NCI-H2081 treated with DMSO at 0.1 percent for 48 hours (cell line): ENCODE measurements at regions not wholly inside any gene's neighbourhood (a gene's known extent, or its start where the extent isn't known, plus 50 kb on each side); places are given as distances from the start of the nearest gene placed in this dataset.

Experiments used
- DNase-seq: peaks from one replicate; lab custom pipeline; 2025; lab: John Stamatoyannopoulos, UW

DNA sequence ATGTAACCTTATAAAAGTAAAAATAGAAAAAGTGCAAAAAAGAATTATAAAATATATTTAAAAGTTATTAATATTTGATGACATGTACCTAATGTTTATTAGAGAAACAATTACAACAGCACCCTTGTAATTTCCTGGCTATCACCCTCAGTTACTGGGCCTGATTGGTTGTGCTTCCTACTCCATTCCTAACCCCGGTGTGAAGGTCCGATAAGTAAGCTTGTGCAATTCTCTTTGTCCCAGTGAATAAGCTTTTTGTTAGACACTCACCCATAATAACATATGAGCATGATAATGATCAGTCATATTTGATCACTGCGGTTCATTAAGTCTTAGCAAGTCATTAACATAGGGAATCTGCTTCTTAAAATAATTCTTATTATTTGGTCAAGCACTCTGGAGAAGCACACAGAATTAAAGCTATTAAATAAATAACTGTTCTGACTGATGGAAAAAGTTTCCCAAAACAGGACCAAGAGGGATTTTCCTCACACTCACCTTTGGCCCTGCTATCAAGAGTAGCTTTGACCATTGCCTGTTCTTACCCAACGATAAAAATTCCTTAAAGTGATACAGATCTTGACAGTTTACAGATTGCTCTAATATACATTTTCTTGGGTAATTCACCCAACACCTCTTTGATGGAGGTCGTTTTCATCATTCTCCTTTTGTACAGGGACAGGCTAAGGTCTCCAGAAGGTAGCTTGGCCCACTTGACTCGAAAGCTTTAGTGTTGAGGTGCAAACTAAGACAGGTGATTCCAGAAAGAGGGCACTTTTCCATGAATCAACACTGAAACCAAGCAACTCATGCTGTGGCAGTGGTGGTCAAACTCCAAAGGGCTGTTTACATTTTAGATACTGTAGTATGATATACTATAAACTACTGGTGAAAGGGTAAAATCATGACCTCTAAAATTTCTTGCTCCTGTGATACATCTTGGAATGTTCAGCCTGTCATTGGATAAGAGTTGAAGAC, 543.0 kb upstream of the KCNMB2 start:
- DNase-seq: no peak

DNA sequence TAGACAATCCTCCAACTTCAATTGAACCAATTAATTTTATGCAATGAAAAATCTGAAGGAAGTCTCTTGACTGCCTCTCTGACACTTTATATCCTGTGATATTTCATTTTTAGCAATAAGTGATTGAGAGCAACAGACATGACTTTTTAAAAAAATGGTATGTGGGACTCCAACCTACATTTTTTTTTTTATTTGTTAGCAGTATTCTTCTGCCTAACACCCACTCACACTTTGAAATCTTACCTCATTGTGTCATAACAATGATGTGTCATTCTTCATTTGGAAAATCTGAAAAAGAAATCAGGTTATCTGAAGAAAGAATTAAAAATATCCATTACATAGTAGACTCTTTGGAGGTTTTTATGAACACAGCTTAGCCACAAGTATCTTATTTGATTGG, 541.3 kb upstream of the KCNMB2 start:
- DNase-seq: no peak

DNA sequence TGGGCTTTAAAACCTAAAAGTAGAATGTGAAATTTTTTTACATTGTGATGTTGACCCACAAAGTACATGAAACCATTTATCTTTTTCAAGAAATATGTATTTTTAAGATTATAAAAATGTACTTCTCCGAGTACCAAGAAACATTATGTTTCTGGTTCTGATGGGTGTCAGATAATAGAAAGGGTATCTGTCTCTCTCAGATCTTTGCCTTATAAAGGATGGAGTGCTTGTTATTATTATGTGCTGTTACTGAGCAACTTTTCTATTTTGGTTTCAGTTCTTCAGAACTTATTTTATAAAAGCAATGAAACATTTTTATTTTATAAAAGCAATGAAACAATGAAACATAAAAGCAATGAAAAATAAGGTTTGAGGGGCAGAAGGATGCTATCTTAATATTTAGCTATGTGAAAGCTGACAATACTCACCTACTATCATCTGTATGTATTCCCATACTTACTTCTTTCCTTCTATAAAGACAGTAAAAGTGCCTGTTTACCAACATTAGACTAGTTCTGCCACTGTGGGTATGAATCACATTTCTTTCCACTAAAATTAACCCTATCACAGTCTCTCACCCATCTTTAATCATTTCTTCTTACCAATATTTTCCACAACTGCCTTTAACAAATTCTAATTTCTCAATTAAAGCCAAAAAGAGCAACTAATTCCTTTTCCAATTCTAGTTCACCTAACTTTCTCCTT, 540.7 kb upstream of the KCNMB2 start:
- DNase-seq: no peak

DNA sequence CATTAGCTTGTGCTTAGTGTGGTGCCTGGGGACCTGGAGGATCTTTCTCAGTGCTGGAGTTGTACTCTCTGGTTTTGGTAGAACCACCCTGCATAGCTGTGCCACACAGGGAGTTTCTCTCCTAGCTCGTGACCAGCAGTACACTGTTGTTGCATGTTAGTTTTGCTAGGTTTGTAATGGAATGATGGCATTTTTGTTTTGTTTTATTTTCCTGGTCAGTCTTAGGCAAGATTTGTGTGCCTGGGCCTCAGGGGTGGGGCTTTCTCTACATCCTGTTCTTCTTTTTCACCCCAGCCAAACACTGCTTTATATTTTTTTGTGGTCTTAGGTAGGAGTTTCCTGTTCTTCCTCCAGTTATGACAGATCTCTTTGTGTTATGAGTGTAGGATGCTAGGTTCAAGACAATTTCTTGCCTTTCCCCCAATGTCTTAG, 534.5 kb upstream of the KCNMB2 start:
- DNase-seq: no peak

DNA sequence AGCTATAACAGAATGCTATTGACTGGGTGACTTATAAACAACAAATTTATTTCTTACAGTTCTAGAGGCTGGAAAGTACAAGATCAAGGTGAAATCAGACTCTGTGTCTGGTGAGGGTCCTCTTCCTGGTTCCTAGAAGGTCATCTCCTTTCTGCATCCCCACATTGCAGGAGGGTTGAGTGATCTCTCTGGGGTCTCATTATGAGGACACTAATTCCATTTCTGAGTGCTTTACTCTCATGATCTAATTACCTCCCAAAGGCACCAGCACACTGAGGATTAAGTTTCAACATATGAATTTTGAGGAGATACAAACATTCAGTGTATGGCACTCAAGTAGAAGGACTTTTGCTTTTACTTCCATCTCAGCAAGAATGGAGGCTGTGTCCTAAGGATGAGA, 534.1 kb upstream of the KCNMB2 start:
- no peak for DNase-seq

DNA sequence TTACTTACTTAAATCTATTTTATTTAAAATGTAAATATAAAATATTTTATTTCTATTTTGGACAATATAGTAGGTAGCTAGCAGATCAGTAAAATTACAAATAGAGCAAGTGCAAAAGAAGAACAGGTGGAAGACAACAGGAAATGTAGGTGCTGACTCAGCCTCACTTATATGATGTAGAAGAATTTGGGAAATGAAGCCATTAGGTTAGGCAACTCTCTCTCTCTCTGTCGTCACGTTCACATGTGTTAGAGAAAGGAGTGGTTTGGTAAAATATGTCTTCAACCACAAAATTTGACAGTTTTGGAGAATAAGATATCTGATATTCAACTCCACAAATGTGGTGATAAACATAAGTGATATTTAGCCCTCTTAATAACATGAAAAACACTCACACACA, 532.5 kb upstream of the KCNMB2 start:
- DNase-seq: no peak

DNA sequence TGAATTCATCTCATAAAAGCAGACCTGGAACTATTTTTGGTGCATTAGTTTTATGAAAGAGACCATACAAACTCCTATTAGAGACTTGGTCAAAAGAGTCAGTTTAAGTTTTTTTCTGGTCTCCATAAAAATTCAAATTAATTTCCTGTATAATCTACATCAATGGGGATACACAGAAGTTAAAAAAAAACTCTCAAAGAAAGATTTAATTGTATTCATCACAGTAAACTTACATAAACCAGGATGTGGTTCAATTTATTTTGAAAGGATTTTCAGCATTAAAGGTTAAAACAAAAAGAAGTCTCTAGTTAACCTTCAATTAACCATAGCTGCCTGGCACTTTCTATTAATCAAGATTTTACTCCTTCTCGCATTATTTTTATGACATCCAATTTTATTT, 530.3 kb upstream of the KCNMB2 start:
- no peak for DNase-seq

DNA sequence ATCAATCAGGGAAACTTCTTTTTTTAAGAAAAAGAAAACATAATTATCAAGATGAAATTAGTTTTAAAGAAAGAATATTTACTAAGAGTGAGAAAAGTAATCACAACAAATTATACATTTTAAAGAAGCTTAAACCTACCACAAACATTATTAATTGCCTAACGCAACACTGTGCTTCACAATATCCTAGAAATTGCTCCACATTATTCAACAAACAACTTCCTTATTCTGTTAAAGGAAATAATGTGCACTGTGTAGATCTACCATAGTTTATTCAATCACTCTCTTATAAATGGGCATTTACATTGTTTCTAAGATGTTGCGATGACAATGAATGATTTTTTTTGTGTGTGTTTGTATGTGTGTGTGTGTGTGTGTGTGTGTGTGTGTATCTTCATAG, 525.9 kb upstream of the KCNMB2 start:
- no peak for DNase-seq

DNA sequence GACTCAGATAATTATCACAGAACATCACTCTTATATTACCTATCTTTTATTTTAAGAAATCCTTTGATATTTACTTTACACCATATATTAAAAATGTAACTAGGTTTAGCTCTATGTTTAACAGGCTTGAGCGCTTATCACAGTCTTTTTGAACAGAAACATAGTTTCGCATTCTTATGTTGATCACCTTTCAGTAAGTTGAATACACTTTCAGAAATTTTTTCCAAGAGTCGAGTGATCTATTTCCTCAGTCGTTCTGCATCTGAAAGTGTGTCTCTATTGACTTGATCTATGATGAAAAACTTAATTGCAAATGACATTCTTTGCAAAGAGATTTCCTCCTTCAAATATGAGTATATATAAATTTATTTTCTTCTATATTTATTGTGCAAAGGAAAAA, 516.6 kb upstream of the KCNMB2 start:
- no peak for DNase-seq

DNA sequence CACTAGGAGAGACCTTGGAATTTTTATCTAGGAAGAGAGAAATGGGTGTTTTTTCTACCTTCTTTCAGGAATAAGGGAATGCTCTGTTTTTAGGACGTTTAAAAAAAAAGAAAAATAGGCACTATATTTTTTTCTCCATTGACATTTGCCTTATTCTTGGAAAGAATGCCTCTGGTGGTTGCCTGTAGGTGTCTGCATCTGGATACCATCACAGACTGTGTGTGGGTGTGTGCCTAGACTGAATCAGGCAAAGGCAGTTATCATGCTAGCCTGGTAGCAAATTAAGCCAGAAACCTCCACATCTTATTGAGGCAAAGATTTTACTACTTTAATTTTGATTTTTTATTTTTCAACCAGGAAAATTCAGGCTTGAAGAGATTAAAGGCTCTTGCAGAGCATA, 513.6 kb upstream of the KCNMB2 start:
- DNase-seq: no peak

DNA sequence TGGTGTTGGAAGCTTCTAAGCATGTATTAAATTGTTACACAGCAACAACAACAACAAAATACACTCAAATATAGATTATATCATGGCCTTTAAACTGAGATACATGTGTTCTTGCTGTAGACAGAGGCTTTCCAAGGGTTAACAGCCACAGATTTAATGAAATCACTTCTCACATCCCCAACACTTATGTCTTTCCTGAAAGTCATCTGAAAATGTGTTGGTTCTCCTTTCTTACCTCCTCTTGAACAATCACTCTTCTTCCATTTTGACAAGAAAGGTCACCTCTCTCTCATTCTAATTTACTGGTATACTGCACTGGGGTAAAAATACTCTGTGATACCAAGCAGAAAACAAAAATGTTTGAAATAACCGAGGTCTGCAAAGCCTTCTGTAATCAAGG, 507.3 kb upstream of the KCNMB2 start:
- no peak for DNase-seq

DNA sequence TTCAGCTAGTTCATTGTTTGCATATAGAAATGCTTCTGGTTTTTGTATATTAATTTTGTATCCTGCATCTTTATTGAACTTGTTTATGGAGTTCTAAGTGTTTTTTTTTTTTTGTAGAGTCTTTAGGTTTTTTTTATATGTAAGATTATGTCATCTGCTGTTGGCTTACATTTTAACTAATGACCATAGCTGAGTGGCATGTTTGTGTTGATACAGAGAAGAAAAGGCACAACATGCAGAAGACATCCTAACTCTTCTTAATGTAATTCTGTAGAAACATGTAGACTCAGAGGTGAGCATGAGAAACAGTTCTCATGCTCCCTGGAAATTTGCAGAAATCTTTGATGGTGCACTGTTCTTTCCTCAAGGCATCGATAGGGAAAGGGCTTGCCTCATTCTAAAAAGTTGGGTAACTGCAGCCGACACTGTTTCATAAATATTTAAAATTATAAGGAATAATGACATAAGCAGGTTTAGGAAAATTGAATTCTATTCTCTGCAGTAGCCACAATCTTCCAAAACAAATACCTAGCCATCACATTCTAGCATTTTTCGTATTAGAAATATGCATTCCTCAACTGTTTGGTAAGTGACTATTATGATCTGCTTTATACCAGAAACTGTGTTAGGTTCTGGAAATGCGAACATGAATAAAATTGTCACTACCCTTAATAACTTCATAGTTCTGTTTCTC, 499.6 kb upstream of the KCNMB2 start:
- DNase-seq: no peak

DNA sequence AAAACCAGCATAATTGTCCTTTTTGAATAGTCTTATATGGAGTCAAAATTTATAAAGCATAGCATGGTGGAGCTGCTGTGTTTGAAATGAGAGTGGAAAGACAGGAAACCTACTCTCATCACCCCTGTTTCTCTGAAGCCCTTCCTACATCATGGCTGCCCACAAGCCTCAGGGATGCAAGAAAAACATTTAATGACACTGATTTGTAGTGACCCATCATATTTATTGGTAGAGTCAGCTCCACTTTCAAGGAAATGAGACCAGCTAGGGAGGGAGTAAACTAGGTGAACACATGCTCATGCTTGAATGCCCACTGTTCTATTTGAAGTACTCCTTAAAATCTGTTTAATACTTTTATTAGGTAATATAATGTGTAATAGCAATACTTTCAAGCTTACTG, 494.3 kb upstream of the KCNMB2 start:
- no peak for DNase-seq

DNA sequence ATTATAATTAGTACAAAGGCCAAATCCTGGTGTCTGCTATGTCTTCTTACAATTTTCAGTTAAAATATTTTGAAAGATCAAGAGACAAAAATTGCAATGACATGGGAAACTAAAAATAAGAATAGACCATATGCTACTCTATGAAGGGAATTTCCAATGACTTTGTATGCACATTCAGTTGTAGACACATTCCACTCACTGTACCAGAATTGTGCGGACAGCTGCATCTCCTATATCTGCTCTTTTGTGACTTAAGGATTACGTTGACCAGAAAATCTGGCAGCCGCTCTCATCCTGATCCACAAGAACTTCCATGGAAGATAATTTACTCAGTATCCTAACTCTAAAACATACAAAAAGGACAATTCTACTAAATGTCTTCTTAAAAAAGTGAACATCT, 493.9 kb upstream of the KCNMB2 start:
- no peak for DNase-seq

DNA sequence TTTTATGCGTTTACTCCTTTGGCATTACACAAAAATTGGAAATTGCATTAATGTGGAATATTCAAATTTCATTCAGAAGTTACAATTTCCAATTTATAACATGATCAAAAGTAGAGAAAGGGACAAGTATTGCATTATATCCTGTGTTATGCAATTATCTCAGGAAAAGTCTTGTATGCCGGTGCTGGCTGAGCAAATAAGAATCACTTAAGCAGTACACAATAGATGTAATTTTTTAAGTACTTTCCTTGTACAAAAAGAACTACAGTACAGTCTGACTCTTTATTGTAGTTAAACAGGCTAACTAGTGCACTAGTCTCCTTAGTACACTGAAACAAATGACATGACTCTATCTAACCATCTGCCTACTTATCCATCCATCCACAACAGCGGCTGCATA, 493.2 kb upstream of the KCNMB2 start:
- DNase-seq: no peak

DNA sequence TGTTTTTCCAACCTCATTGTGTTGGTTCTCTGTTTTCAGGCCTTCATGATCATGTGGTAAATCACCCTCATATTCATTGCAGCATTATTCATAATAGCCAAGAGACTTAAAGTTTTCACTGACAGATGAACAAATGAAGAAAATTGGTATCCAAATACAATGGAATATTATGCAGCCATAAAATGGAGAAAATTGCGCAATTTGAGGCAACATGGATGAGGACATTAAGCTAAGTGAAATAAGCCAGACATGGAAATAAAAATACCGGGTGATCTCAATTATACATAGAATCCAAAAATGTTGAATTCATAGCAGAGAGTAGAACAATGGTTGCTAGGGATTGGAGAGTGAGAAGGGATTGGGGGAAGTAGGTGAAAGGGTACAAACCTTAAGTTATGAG, 491.9 kb upstream of the KCNMB2 start:
- DNase-seq: no peak

DNA sequence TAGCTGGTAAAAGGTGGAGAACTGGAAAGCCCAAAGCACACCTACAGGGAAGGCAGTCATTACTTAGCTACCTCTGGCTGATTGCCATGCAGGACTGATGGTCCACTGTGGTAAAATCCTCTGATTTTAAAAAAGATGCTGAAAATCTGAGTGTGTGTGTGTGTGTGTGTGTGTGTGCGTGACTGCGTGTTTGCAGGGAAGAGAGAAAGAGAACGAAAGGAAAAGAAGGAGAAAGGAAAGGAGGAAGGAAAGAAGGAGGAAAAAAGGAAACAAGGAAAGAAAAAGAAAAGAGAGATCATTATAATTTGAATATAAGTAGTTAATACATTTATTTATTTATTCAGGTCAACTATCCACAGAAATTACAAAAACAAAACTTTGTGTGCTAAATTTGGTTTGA, 488.7 kb upstream of the KCNMB2 start:
- no peak for DNase-seq

DNA sequence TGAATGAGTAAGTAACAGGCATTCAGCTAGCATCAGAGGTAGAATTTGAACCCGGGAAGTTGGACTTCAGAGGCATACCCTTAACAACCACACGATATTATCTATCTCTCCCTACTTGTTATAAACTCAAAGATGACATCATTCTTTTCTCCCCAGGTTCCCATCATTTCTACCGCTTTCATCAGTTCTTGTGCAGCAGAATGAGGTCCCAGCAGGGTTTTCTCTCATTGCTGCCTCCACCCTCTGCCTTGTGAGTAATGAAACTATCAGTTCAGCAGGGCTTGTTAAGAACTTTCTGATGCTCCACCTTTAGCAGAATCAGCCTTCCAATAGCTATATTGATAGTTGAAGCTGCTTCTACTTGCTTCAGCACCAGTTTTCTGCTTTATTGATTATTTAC, 487.5 kb upstream of the KCNMB2 start:
- no peak for DNase-seq

DNA sequence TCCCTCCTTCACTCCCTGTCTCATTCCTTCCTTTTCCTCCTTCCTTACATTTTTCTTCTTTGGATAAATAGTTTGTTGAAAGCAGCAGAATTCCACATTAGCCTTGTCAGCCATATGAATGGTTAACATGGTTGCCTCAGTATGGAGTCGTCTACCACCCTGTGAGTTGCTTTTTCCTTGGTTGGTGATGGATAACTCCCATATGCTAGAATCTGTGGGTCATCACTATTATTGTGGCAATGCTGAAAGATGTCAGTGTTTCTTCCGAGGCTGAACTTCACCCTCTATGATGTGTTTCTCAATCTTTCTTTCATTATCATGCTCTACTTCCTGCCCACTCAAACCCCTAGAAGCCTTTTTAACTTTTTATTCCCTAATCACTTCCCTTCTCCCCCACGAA, 481.8 kb upstream of the KCNMB2 start:
- no peak for DNase-seq

DNA sequence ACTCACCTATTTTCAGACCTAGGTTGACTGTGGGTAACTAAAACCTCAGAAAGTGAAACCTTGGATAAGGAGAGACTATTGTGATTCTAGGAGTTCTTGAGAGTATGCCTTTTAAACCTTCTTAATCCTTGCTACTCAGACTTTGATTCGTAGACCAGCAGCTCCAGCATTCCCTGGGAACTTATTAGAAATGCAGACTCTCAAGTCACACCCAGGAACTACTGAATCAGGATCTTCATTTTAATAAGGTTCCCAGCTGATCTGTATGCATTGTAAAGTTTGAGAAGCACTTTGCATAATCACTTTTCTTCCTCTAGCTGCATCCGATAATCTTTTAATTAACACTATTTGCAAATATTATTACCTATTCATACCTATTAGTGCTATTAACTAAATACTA, 480.3 kb upstream of the KCNMB2 start:
- no peak for DNase-seq

DNA sequence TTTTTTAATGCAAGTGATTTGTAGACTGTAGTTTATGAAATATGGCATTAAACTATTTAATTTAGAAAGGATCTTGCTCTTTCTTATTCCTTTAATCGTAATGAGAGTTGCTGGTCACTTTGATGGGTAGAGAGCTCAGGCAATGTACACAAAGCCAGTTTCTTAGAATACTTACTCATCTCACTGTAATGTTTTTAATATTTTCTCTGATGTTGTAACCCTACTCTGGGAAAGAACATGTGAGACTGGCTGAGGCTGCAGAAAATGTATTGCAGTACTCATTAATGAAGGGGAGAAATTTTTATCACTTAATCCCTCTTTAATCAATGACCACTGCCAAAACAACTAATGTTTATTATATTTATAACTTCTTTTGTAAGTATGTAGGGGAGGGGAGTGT, 479.4 kb upstream of the KCNMB2 start:
- DNase-seq: no peak

DNA sequence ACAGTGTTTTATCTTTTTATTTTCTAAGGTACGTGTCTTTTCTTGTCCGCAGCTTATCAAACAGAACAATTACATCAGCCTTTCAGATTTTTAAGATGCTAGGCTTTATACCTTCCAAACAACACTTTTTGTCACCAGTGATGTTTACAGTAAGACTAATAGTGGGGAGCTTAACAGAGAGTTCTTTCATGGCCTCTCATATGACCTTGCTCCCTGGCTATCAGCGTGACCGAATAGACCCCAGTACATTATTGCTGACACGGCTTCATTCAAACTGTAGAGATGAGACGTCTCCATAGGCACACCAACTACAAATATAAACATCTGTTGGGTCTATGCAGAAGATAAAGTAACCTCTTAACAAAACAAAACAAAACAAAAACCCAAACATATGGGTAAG, 477.6 kb upstream of the KCNMB2 start:
- no peak for DNase-seq

DNA sequence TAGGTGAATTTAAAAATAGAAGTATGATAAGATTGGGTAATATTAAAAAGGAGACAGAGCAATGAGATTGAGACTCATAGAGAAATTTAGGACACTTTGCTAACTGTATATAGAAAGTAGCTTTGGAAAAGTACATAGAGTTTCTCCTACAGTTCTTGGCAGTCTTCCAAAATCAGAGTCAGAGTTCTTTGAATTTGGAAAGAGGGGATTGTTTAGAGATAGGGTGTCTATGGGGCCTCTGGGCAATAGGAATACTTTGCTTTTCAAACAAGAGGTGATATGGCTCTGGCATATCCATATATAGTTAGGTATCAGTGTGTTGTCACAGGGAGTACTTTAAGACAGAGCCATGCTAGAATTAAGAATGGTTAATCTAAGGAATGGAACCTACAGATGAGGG, 477.1 kb upstream of the KCNMB2 start:
- no peak for DNase-seq
